Esophagus squamous epithelium (tissue), 5 donors: ENCODE measurements at regions not wholly inside any gene's neighbourhood (a gene's known extent, or its start where the extent isn't known, plus 50 kb on each side); places are given as distances from the start of the nearest gene placed in this dataset.

Source experiments
- DNase-seq: peaks from one replicate; lab custom pipeline; 2025; lab: John Stamatoyannopoulos, UW
- H3K27ac ChIP-seq, 4 donors: fragments of 200-600 bp; sonication (generic); one replicate each; pipeline ENCODE4 v1.5.1; 2016 to 2019; ENCODE audit warnings: mild to moderate bottlenecking in 1 of 4
- H3K27me3 ChIP-seq, 4 donors: fragments of 200-600 bp; sonication (generic); 1 replicate in 3 of 4; 2 replicates in 1 of 4; pipeline versions ENCODE4 v1.5.1 to v1.6.0; 2017 to 2021; ENCODE audit warnings: antibody characterized with exemption in 1 of 4
- H3K36me3 ChIP-seq, 3 donors: fragments of 200-600 bp; sonication (generic); one replicate each; pipeline ENCODE4 v1.5.1; 2016 to 2019
- H3K4me1 ChIP-seq, 3 donors: fragments of 200-600 bp; sonication (generic); one replicate each; pipeline ENCODE4 v1.5.1; 2017 to 2019
- H3K4me3 ChIP-seq, 4 donors: fragments of 200-600 bp; sonication (generic); 1 replicate in 3 of 4; 2 replicates in 1 of 4; pipeline ENCODE4 v1.5.1; 2016 to 2019; ENCODE audit warnings: mild to moderate bottlenecking in 2 of 4, moderate library complexity in 1 of 4
- H3K9me3 ChIP-seq, 3 donors: fragments of 200-600 bp; sonication (generic); one replicate each; pipeline ENCODE4 v1.5.1; 2016 to 2019
- CTCF ChIP-seq, 6 experiments: fragments of 450-650 bp in 4 of 6; fragments of 200-600 bp in 2 of 6; sonication (generic) in 2 of 6; IDR thresholded peaks; one replicate each; pipeline ENCODE4 v1.5.1; 2016 to 2019; ENCODE audit warnings: antibody characterized with exemption in 6 of 6, mild to moderate bottlenecking in 4 of 6, moderate library complexity in 4 of 6
- POLR2A ChIP-seq, 4 donors: fragments of 450-650 bp; IDR thresholded peaks; one replicate each; pipeline ENCODE4 v1.6.1; 2017; ENCODE audit warnings: antibody characterized with exemption in 4 of 4, mild to moderate bottlenecking in 4 of 4, moderate library complexity in 3 of 4
- WGBS, 2 donors: methylation state at CpG; one replicate each; pipeline ENCODE4 v1.1.5; 2018; 5-methylcytosine and 5-hydroxymethylcytosine counted together
- intact Hi-C: fragments of 100-400 bp; cut with DNase I; formaldehyde crosslinking; loops from one replicate; pipeline ENCODE4 v1.15.0; 2022
- donor health status: DM: yes; HTN: yes; CAD: no.

- Histone ChIP-seq H3K27ac (no peak overlapping the region), H3K27me3 (no peaks in the 10 kb centered on the region), H3K36me3 (no peaks in the 10 kb centered on the region), H3K4me3 (no peak overlapping the region), H3K9me3 (no peaks in the 10 kb centered on the region), H3K4me1 (no peaks in the 10 kb centered on the region)
- no peak for TF ChIP-seq CTCF (IDR thresholded peaks at IDR 0.05)
- 61 to 71% methylated on average over 8 of the region's 8 CpGs for WGBS, 2 donors
- no peak for DNase-seq
- intact Hi-C loops, result no loop called here
These were observed 121.8 kb downstream of the CAVIN4 start for GRCh38 chr9:100699668-100700067.

GRCh38 chr9:100700689-100701318, 122.9 kb downstream of the CAVIN4 start:
- no peaks in the 10 kb centered on the region for H3K36me3 ChIP-seq
- H3K9me3 ChIP-seq, result no peaks in the 10 kb centered on the region
- no peak overlapping the region for H3K27ac ChIP-seq
- DNase-seq, result no peak
- no peak overlapping the region for H3K4me3 ChIP-seq
- WGBS, 2 donors, result 13 to 19% methylated on average over 5 of the region's 5 CpGs
- intact Hi-C loops, result no loop called here
- H3K27me3 ChIP-seq, result no peaks in the 10 kb centered on the region
- TF ChIP-seq CTCF (IDR thresholded peaks at IDR 0.05) (peak in 3 of 6 experiments; percentile 26 to 45 (median 26)), POLR2A (IDR thresholded peaks at IDR 0.05) (no peak)
- H3K4me1 ChIP-seq, result no peaks in the 10 kb centered on the region

GRCh38 chr9:100714372-100715099, 136.7 kb downstream of the CAVIN4 start:
- no peaks in the 10 kb centered on the region for H3K9me3 ChIP-seq
- 61 to 73% methylated on average over 11 of the region's 11 CpGs for WGBS, 2 donors
- no peak overlapping the region for H3K4me3 ChIP-seq
- no peak for DNase-seq
- TF ChIP-seq POLR2A (IDR thresholded peaks at IDR 0.05), result no peak
- TF ChIP-seq CTCF (IDR thresholded peaks at IDR 0.05), result peak; percentile 13 to 78 (median 72)
- no peaks in the 10 kb centered on the region for H3K4me1 ChIP-seq
- H3K27me3 ChIP-seq, result peaks cover 0 to 6% (median 0%) of the 10 kb centered on the region in 4 donors
- intact Hi-C loops, result loop anchor here (5.0 kb wide), 1 partner anchor 598 kb away; no protein-coding TSS in a partner anchor
- H3K27ac ChIP-seq, result no peak overlapping the region
- no peaks in the 10 kb centered on the region for H3K36me3 ChIP-seq

- Histone ChIP-seq H3K36me3 (no peaks in the 10 kb centered on the region), H3K27me3 (peaks cover 0 to under 1% (median 0%) of the 10 kb centered on the region in 4 donors), H3K4me1 (no peaks in the 10 kb centered on the region), H3K4me3 (no peak overlapping the region), H3K9me3 (no peaks in the 10 kb centered on the region), H3K27ac (no peak overlapping the region)
- 70 to 73% methylated on average over 6 of the region's 6 CpGs for WGBS, 2 donors
- TF ChIP-seq CTCF (IDR thresholded peaks at IDR 0.05) (no peak), POLR2A (IDR thresholded peaks at IDR 0.05) (no peak)
- intact Hi-C loops, result no loop called here
- DNase-seq, result no peak
These were observed 137.2 kb downstream of the CAVIN4 start for GRCh38 chr9:100715100-100715380.

- TF ChIP-seq CTCF (IDR thresholded peaks at IDR 0.05) (no peak), POLR2A (IDR thresholded peaks at IDR 0.05) (no peak)
- intact Hi-C loops, result no loop called here
- no peaks in the 10 kb centered on the region for H3K27me3 ChIP-seq
- H3K4me3 ChIP-seq, result no peak overlapping the region
- no peak for DNase-seq
- H3K27ac ChIP-seq, result no peak overlapping the region
- no peaks in the 10 kb centered on the region for H3K4me1 ChIP-seq
- no peaks in the 10 kb centered on the region for H3K36me3 ChIP-seq
- H3K9me3 ChIP-seq, result no peaks in the 10 kb centered on the region
- 85 to 87% methylated on average over 5 of the region's 5 CpGs for whole genome bisulfite sequencing, 2 donors
These were observed 140.8 kb downstream of the CAVIN4 start for GRCh38 chr9:100718717-100719116.
